ENCODE measurements at regions not wholly inside any gene's neighbourhood (a gene's known extent, or its start where the extent isn't known, plus 50 kb on each side); places are given as distances from the start of the nearest gene placed in this dataset.

DNA sequence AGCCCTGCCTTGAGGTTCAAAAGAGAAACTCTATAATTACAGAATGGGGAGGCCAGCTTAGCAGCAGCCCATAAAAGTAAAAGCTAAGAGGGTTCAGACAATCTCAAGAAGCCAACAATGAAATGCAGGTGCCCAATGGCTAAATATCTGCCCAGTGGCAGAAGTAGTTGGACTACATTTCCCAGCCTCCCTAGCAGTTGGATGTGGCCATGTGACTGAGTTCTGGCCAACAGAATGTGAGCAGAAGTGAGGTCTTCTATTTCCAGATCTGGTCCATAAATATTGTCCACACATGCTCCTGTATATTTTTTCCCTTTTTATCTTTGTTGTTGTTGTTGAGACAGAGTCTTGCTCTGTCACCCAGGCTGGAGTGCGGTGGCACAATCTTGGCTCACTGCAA, 127.9 kb upstream of the NHS start:
- TF ChIP-seq, protein P1, sequence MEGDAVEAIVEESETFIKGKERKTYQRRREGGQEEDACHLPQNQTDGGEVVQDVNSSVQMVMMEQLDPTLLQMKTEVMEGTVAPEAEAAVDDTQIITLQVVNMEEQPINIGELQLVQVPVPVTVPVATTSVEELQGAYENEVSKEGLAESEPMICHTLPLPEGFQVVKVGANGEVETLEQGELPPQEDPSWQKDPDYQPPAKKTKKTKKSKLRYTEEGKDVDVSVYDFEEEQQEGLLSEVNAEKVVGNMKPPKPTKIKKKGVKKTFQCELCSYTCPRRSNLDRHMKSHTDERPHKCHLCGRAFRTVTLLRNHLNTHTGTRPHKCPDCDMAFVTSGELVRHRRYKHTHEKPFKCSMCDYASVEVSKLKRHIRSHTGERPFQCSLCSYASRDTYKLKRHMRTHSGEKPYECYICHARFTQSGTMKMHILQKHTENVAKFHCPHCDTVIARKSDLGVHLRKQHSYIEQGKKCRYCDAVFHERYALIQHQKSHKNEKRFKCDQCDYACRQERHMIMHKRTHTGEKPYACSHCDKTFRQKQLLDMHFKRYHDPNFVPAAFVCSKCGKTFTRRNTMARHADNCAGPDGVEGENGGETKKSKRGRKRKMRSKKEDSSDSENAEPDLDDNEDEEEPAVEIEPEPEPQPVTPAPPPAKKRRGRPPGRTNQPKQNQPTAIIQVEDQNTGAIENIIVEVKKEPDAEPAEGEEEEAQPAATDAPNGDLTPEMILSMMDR (conservative IDR thresholded peaks at IDR 0.05; ENCODE audit: low read depth, low read length) = no peak
- TF ChIP-seq EZH2 (IDR thresholded peaks at IDR 0.05; ENCODE audit: low read length, unreplicated experiment) = no peak

Measured in PC-3 (cell line).